ENCODE measurements at regions not wholly inside any gene's neighbourhood (a gene's known extent, or its start where the extent isn't known, plus 50 kb on each side); places are given as distances from the start of the nearest gene placed in this dataset.

DNA sequence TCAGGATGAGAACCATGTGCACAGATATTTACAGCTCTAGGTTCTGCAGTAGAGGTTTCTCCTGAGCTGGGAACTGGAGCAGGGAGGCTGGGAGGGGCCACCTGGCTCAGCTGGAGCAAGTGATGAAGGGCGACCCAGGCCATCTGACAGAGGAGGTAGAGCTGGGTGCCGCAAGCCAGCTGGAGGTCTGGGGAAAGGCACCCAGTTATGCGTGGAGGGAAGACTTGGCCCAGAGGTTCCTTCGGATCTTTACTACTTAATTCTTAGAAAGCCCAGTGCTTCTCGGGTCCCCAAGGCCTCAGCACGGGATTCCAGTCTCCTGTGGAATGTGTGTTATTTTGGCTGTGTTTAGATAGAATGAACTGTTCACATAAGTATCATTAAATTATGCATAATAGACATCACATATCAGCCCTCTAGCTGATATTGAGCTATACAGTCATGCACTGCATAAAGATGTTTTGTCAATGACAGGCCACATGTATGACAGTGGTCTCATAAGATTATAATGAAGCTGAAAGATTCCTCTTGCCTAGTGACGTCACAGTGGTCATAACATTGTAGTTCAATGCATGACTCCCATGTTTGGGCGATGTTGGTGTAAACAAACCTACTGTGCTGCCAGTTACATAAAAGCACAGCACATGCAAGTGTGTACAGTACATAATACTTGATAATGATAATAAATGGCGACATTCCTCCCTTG, 245.1 kb downstream of the RHOU start:
- TF ChIP-seq CTCF (IDR thresholded peaks at IDR 0.05), result no peak
- no peak for TF ChIP-seq POLR2A (IDR thresholded peaks at IDR 0.05)

All from right lobe of liver (tissue), 4 donors.